Esophagus squamous epithelium (tissue), 4 donors: ENCODE measurements at regions not wholly inside any gene's neighbourhood (a gene's known extent, or its start where the extent isn't known, plus 50 kb on each side); places are given as distances from the start of the nearest gene placed in this dataset.

Experiments used
- POLR2A ChIP-seq, 4 donors: fragments of 450-650 bp; IDR thresholded peaks; one replicate each; pipeline ENCODE4 v1.6.1; 2017; ENCODE audit warnings: antibody characterized with exemption in 4 of 4, mild to moderate bottlenecking in 4 of 4, moderate library complexity in 3 of 4
- TF ChIP-seq, protein P1 (sequence below), 6 experiments: fragments of 450-650 bp in 4 of 6; fragments of 200-600 bp in 2 of 6; sonication (generic) in 2 of 6; IDR thresholded peaks; one replicate each; pipeline ENCODE4 v1.5.1; 2016 to 2019; ENCODE audit warnings: antibody characterized with exemption in 6 of 6, mild to moderate bottlenecking in 4 of 6, moderate library complexity in 4 of 6

DNA sequence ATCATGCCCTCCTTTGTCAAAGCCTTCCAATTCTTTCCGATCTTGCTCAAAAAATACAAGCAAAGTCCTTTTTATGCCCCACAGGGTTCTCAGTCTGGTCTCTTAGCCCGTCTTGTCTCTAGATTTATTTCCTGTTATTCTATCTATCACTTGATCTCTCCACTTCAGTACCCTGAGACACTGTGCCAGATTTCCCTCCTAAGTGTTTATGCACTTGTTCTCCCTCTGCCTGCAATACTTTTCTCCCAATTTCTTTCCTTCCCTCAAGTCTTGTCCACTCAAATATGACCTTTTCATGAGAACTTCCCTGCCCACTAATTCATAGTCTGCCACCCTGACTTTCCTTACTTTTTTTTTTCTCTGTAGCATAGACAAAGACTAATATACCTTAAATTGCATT lies 141.4 kb downstream of the MBL2 start:
- TF ChIP-seq, protein P1, sequence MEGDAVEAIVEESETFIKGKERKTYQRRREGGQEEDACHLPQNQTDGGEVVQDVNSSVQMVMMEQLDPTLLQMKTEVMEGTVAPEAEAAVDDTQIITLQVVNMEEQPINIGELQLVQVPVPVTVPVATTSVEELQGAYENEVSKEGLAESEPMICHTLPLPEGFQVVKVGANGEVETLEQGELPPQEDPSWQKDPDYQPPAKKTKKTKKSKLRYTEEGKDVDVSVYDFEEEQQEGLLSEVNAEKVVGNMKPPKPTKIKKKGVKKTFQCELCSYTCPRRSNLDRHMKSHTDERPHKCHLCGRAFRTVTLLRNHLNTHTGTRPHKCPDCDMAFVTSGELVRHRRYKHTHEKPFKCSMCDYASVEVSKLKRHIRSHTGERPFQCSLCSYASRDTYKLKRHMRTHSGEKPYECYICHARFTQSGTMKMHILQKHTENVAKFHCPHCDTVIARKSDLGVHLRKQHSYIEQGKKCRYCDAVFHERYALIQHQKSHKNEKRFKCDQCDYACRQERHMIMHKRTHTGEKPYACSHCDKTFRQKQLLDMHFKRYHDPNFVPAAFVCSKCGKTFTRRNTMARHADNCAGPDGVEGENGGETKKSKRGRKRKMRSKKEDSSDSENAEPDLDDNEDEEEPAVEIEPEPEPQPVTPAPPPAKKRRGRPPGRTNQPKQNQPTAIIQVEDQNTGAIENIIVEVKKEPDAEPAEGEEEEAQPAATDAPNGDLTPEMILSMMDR (IDR thresholded peaks at IDR 0.05), result no peak
- no peak for TF ChIP-seq POLR2A (IDR thresholded peaks at IDR 0.05)
